Uterus (tissue), 3 donors: ENCODE measurements at regions not wholly inside any gene's neighbourhood (a gene's known extent, or its start where the extent isn't known, plus 50 kb on each side); places are given as distances from the start of the nearest gene placed in this dataset.

Source experiments
- DNase-seq, 2 donors: peaks; one replicate each; pipeline ENCODE4 v3.0.0-alpha.2; 2019 to 2020
- H3K27ac ChIP-seq, 2 donors: fragments of 200-600 bp; sonication (generic); 1 replicate in 1 of 2; 2 replicates in 1 of 2; pipeline ENCODE4 v1.5.1; 2016 to 2018
- H3K27me3 ChIP-seq, 2 donors: fragments of 200-600 bp; sonication (generic); one replicate each; pipeline ENCODE4 v1.5.1; 2018 to 2019; ENCODE audit warnings: control low read depth in 1 of 2
- H3K36me3 ChIP-seq, 2 donors: fragments of 200-600 bp; sonication (generic); one replicate each; pipeline ENCODE4 v1.5.1; 2019; ENCODE audit warnings: control low read depth in 1 of 2
- H3K4me1 ChIP-seq, 2 donors: fragments of 200-600 bp; sonication (generic); one replicate each; pipeline ENCODE4 v1.5.1; 2018 to 2019; ENCODE audit warnings: control low read depth in 1 of 2
- H3K4me3 ChIP-seq, 2 donors: fragments of 200-600 bp; sonication (generic); 1 replicate in 1 of 2; 2 replicates in 1 of 2; pipeline ENCODE4 v1.5.1; 2018 to 2019; ENCODE audit warnings: mild to moderate bottlenecking in 1 of 2
- H3K9me3 ChIP-seq, 2 donors: fragments of 200-600 bp; sonication (generic); one replicate each; pipeline ENCODE4 v1.5.1; 2019; ENCODE audit warnings: control low read depth in 1 of 2
- CTCF ChIP-seq, 4 experiments: fragments of 200-600 bp in 2 of 4; fragments of 450-650 bp in 2 of 4; sonication (generic) in 2 of 4; IDR thresholded peaks; one replicate each; pipeline ENCODE4 v1.5.1; 2016 to 2019; ENCODE audit warnings: antibody characterized with exemption in 4 of 4, mild to moderate bottlenecking in 2 of 4, moderate library complexity in 1 of 4
- POLR2A ChIP-seq, 2 donors: fragments of 450-650 bp; IDR thresholded peaks; one replicate each; pipeline ENCODE4 v1.6.1; 2016; ENCODE audit warnings: antibody characterized with exemption in 2 of 2, mild to moderate bottlenecking in 1 of 2, moderate library complexity in 1 of 2
- intact Hi-C: fragments of 100-400 bp; cut with DNase I; formaldehyde crosslinking; loops from one replicate; pipeline ENCODE4 v1.15.1; 2023; ENCODE audit warnings: low total_unique reads
- donor health status: DM: yes; HTN: yes; CAD: no.

- intact Hi-C loops: no loop called here
- H3K36me3 ChIP-seq: no peaks in the 10 kb centered on the region
- no peaks in the 10 kb centered on the region for H3K27me3 ChIP-seq
- TF ChIP-seq POLR2A (IDR thresholded peaks at IDR 0.05) (no peak), CTCF (IDR thresholded peaks at IDR 0.05) (no peak)
- H3K27ac ChIP-seq: no peak overlapping the region
- H3K4me1 ChIP-seq: no peaks in the 10 kb centered on the region
- H3K9me3 ChIP-seq: no peaks in the 10 kb centered on the region
- DNase-seq: no peak
- H3K4me3 ChIP-seq: no peak overlapping the region
These were observed 192.8 kb downstream of the MED10 start for GRCh38 chr5:6185574-6185973.

DNA sequence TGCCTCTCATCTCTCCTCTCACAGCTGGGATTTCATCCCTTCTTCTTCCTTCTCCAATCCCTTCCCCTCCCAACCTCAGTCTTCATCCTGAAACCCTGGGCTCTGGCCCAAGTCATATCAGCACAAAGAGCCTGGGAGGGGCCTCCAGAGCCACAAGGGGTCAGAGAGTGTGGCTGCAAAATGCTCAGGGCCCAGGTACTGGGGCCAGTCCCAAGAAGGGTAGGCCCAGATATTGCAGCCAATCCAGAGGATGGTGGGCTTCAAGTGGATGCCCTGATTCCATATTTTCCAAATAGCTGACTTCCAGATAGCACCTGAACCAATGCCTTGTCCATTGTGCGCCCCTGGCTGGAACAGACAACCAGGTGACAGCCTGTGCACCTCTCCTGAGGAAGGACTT, 193.9 kb downstream of the MED10 start:
- H3K4me3 ChIP-seq: no peak overlapping the region
- H3K27ac ChIP-seq: no peak overlapping the region
- H3K9me3 ChIP-seq: no peaks in the 10 kb centered on the region
- H3K27me3 ChIP-seq: no peaks in the 10 kb centered on the region
- intact Hi-C loops: no loop called here
- no peak for TF ChIP-seq CTCF (IDR thresholded peaks at IDR 0.05)
- no peak for TF ChIP-seq POLR2A (IDR thresholded peaks at IDR 0.05)
- DNase-seq: no peak
- H3K4me1 ChIP-seq: no peaks in the 10 kb centered on the region
- H3K36me3 ChIP-seq: no peaks in the 10 kb centered on the region

GRCh38 chr5:6183391-6184390, 194.7 kb downstream of the MED10 start:
- Histone ChIP-seq H3K36me3 (no peaks in the 10 kb centered on the region), H3K4me1 (no peaks in the 10 kb centered on the region), H3K27me3 (no peaks in the 10 kb centered on the region), H3K27ac (no peak overlapping the region), H3K4me3 (no peak overlapping the region), H3K9me3 (no peaks in the 10 kb centered on the region)
- intact Hi-C loops: no loop called here
- no peak for TF ChIP-seq POLR2A (IDR thresholded peaks at IDR 0.05)
- no peak for TF ChIP-seq CTCF (IDR thresholded peaks at IDR 0.05)
- DNase-seq: no peak

- no peaks in the 10 kb centered on the region for H3K36me3 ChIP-seq
- no peak overlapping the region for H3K27ac ChIP-seq
- H3K9me3 ChIP-seq: no peaks in the 10 kb centered on the region
- no peak overlapping the region for H3K4me3 ChIP-seq
- DNase-seq: no peak
- TF ChIP-seq POLR2A (IDR thresholded peaks at IDR 0.05) (no peak), CTCF (IDR thresholded peaks at IDR 0.05) (no peak)
- H3K4me1 ChIP-seq: no peaks in the 10 kb centered on the region
- intact Hi-C loops: no loop called here
- no peaks in the 10 kb centered on the region for H3K27me3 ChIP-seq
These were observed 196.0 kb downstream of the MED10 start for GRCh38 chr5:6182271-6182815.

- H3K4me3 ChIP-seq: no peak overlapping the region
- H3K36me3 ChIP-seq: no peaks in the 10 kb centered on the region
- intact Hi-C loops: no loop called here
These were observed 196.5 kb downstream of the MED10 start for GRCh38 chr5:6181871-6182270.

More at GRCh38 chr5:6181871-6182270, 196.5 kb downstream of the MED10 start:
- DNase-seq: no peak
- TF ChIP-seq POLR2A (IDR thresholded peaks at IDR 0.05): no peak
- TF ChIP-seq CTCF (IDR thresholded peaks at IDR 0.05): no peak
- Histone ChIP-seq H3K27ac (no peak overlapping the region), H3K9me3 (no peaks in the 10 kb centered on the region), H3K27me3 (no peaks in the 10 kb centered on the region), H3K4me1 (no peaks in the 10 kb centered on the region)
